ENCODE measurements at regions not wholly inside any gene's neighbourhood (a gene's known extent, or its start where the extent isn't known, plus 50 kb on each side); places are given as distances from the start of the nearest gene placed in this dataset.
A peak's percentile ranks its signal among the peaks of the same experiment; 100 is the strongest.

DNA sequence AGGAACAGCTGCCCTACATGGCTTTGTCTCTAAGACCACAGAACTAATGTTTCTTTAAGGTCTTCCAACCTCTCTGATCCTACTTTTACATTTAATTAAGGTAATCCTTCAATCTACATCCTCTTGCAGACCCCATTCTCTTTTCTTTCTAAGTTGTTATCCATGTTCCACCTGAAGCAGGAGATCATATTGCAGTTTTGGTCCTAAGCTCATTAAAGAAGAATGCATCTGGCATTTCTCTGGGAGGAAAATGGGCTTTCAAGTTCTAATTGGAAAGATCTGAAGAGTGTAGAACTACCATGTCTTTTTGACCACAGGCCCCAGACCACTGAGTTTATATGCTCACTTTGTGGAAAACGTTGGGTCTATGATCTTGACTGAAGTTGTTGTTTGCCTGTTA is 111.2 kb downstream of the SEM1 start:
- intact Hi-C loops (cut with DNase I) = no loop called here
- Histone ChIP-seq H3K27me3 (ENCODE audit: control insufficient read depth, insufficient read depth) (no peaks in the 10 kb centered on the region), H3K4me3 (ENCODE audit: low read length) (no peak overlapping the region), H3K27ac (ENCODE audit: low read length) (no peak overlapping the region), H3K9me3 (ENCODE audit: control insufficient read depth, low read length) (no peaks in the 10 kb centered on the region), H3K4me1 (ENCODE audit: control insufficient read depth, insufficient read depth, low read length) (peaks cover 2% of the 10 kb centered on the region)
- ATAC-seq = no peak
- WGBS = 73% methylated on average over 1 of the region's 1 CpG
- no peak for DNase-seq

DNA sequence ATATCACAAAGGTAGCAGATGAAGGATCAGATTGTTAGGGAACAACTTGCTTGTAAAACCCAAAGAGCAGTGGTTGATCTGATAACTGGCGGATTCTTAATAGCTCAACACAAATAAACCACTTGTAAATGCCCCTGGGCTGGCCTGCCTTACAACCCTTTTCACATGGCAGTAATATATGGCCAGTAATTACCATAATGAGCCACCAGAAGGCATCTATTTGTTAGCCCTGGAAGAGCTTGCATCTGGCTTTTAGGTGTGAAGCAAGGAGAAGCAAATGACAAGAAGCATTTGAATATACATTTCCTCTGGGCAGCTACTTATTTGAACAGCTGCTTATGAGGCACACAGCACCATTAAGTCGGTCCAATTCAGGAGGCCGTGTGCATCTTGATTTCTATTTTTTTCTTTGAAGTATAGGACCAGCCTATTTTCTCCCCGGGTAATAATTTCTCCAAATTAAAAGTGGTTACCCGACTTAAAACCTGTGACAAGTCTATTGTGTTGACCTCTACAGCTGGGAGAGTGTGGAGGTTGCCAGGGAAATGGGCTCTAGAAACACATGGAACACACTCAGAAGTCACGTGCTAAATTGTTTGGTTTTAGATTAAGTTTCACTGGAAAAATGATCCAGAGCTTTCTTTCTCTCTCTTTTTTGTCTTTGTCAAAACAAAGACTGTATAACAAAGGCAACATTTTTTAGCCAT is 113.4 kb downstream of the SEM1 start:
- DNase-seq (peak in 1 of 3 donors; percentile 18), ATAC-seq (peak in 1 of 2 donors; percentile 64)
- Histone ChIP-seq H3K27ac (ENCODE audit: low read length) (no peak overlapping the region), H3K9me3 (ENCODE audit: control insufficient read depth, low read length) (no peaks in the 10 kb centered on the region), H3K27me3 (ENCODE audit: control insufficient read depth, insufficient read depth) (no peaks in the 10 kb centered on the region), H3K4me3 (ENCODE audit: low read length) (no peak overlapping the region), H3K4me1 (ENCODE audit: control insufficient read depth, insufficient read depth, low read length) (peaks cover 1% of the 10 kb centered on the region)
- intact Hi-C loops (cut with DNase I) = no loop called here
- 51% methylated on average over 6 of the region's 6 CpGs for WGBS

DNA sequence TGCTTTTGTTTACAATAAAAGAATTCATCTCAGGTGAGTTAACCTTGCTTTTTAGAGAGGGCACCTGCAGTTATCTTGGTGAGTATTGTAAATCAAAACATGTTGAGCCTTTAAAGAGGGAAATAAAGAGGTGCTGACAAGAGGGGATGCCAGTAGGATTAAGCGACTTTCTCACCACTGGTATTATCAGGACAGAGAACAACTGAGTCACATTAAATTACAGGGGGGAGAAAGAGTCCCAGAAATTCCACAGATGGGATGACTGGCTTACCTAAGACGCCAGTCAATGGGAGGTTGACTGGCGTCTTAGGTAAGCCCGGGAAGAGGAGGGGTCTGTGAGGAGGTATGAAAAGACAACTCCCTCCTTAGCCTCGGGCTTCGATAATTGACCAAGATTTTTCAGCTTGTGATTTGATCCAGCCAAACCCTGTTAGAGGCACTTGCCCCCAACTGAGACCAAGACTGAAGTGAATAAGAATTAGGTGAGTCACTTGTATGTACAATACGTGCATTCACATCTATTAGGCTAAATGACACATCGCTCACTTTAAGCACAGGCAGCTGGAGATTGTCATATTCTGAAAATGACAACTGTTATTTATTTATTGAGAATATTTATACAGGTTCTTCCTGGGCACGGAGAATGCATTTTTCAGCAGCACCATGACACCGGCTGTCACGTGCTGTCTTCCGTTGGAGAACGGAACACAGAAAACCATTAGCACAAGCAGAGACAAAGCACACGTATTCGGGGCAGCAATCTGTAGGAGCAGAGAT is 117.6 kb downstream of the SEM1 start:
- ATAC-seq (no peak), DNase-seq (no peak)
- 42% methylated on average over 15 of the region's 15 CpGs for WGBS
- no peaks in the 10 kb centered on the region for H3K9me3 ChIP-seq (ENCODE audit: control insufficient read depth, low read length)
- no peak overlapping the region for H3K27ac ChIP-seq (ENCODE audit: low read length)
- no peaks in the 10 kb centered on the region for H3K4me1 ChIP-seq (ENCODE audit: control insufficient read depth, insufficient read depth, low read length)
- intact Hi-C loops (cut with DNase I) = no loop called here
- no peak overlapping the region for H3K4me3 ChIP-seq (ENCODE audit: low read length)
- no peaks in the 10 kb centered on the region for H3K27me3 ChIP-seq (ENCODE audit: control insufficient read depth, insufficient read depth)

DNA sequence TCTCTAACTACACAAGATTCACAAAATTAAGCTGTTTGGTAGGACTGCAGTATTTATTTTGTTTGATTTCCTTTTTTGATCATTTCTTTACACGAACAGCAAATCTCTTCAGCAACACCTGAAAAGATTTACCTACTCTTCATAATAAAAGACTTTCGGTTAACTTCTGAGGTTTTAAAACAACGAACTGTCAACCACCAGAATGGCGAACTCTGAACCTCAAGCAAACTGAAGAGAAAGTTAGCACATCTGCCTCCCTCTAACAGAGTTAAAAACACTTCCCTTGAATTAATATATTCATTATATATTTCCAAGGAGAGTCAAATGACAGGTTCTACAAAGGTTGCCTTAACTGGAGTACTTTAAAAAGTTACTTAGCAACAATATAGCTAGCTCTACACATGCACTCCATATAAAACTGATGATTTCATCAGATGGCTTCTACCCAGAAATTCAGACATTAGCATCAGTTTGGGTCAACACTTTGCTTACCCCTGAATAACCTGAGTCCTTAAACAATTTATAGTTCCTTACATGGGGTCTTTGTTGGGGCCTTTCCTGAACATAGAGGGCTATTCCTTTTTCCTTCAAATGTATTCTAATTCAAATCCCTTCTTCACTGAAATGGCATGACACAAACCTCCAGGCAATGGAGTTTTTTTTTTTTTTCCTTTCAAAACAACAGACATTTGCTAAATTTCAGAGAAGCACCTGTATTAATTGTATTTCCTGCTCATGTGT is 118.3 kb downstream of the SEM1 start:
- Histone ChIP-seq H3K4me1 (ENCODE audit: control insufficient read depth, insufficient read depth, low read length) (no peaks in the 10 kb centered on the region), H3K27me3 (ENCODE audit: control insufficient read depth, insufficient read depth) (no peaks in the 10 kb centered on the region), H3K27ac (ENCODE audit: low read length) (no peak overlapping the region), H3K4me3 (ENCODE audit: low read length) (no peak overlapping the region), H3K9me3 (ENCODE audit: control insufficient read depth, low read length) (no peaks in the 10 kb centered on the region)
- intact Hi-C loops (cut with DNase I) = no loop called here
- DNase-seq = no peak
- no peak for ATAC-seq
- WGBS = 41% methylated on average over 4 of the region's 4 CpGs

GRCh38 chr7:96589038-96589437 is 120.6 kb downstream of the SEM1 start:
- Histone ChIP-seq H3K27ac (ENCODE audit: low read length) (no peak overlapping the region), H3K4me3 (ENCODE audit: low read length) (no peak overlapping the region), H3K4me1 (ENCODE audit: control insufficient read depth, insufficient read depth, low read length) (no peaks in the 10 kb centered on the region), H3K27me3 (ENCODE audit: control insufficient read depth, insufficient read depth) (no peaks in the 10 kb centered on the region), H3K9me3 (ENCODE audit: control insufficient read depth, low read length) (no peaks in the 10 kb centered on the region)
- no peak for ATAC-seq
- no peak for DNase-seq
- 94% methylated on average over 5 of the region's 5 CpGs for WGBS
- intact Hi-C loops (cut with DNase I) = no loop called here

DNA sequence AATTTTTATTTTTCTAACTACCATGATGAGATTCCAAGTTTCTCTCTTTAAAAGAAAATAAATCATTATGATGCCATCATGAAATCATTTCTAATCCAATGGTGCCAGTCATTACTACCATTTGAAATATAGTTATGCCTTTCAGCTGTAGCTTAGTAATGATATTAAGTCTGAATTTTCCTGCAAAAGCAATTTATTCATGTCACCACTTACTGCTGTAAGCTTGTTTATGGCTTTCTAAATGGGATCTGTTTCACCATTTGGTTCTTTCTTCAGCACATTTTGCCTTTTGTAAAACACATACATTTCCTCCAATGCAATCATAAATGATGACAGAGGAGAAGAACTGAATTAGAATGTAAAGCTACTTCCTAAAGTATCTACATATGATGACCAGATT is 130.5 kb downstream of the SEM1 start:
- no peak for DNase-seq
- Histone ChIP-seq H3K4me1 (ENCODE audit: control insufficient read depth, insufficient read depth, low read length) (no peaks in the 10 kb centered on the region), H3K27me3 (ENCODE audit: control insufficient read depth, insufficient read depth) (no peaks in the 10 kb centered on the region), H3K9me3 (ENCODE audit: control insufficient read depth, low read length) (no peaks in the 10 kb centered on the region), H3K4me3 (ENCODE audit: low read length) (no peak overlapping the region), H3K27ac (ENCODE audit: low read length) (no peak overlapping the region)
- intact Hi-C loops (cut with DNase I) = no loop called here
- no peak for ATAC-seq

GRCh38 chr7:96578606-96579005 is 131.0 kb downstream of the SEM1 start:
- no peaks in the 10 kb centered on the region for H3K27me3 ChIP-seq (ENCODE audit: control insufficient read depth, insufficient read depth)
- no peak overlapping the region for H3K4me3 ChIP-seq (ENCODE audit: low read length)
- DNase-seq = no peak
- no peak for ATAC-seq
- H3K4me1 ChIP-seq (ENCODE audit: control insufficient read depth, insufficient read depth, low read length) = no peaks in the 10 kb centered on the region
- no peak overlapping the region for H3K27ac ChIP-seq (ENCODE audit: low read length)
- H3K9me3 ChIP-seq (ENCODE audit: control insufficient read depth, low read length) = no peaks in the 10 kb centered on the region
- intact Hi-C loops (cut with DNase I) = no loop called here

- WGBS = 78% methylated on average over 3 of the region's 3 CpGs
- no peak overlapping the region for H3K27ac ChIP-seq (ENCODE audit: low read length)
- intact Hi-C loops (cut with DNase I) = no loop called here
- DNase-seq (no peak), ATAC-seq (no peak)
- H3K9me3 ChIP-seq (ENCODE audit: control insufficient read depth, low read length) = no peaks in the 10 kb centered on the region
- H3K27me3 ChIP-seq (ENCODE audit: control insufficient read depth, insufficient read depth) = no peaks in the 10 kb centered on the region
- H3K4me3 ChIP-seq (ENCODE audit: low read length) = no peak overlapping the region
- H3K4me1 ChIP-seq (ENCODE audit: control insufficient read depth, insufficient read depth, low read length) = no peaks in the 10 kb centered on the region
These were observed 146.2 kb downstream of the SEM1 start for GRCh38 chr7:96563409-96563808.

GRCh38 chr7:96562966-96563365 is 146.7 kb downstream of the SEM1 start:
- DNase-seq (no peak), ATAC-seq (no peak)
- no peak overlapping the region for H3K27ac ChIP-seq (ENCODE audit: low read length)
- H3K9me3 ChIP-seq (ENCODE audit: control insufficient read depth, low read length) = no peaks in the 10 kb centered on the region
- H3K27me3 ChIP-seq (ENCODE audit: control insufficient read depth, insufficient read depth) = no peaks in the 10 kb centered on the region
- no peak overlapping the region for H3K4me3 ChIP-seq (ENCODE audit: low read length)
- H3K4me1 ChIP-seq (ENCODE audit: control insufficient read depth, insufficient read depth, low read length) = no peaks in the 10 kb centered on the region
- intact Hi-C loops (cut with DNase I) = no loop called here

DNA sequence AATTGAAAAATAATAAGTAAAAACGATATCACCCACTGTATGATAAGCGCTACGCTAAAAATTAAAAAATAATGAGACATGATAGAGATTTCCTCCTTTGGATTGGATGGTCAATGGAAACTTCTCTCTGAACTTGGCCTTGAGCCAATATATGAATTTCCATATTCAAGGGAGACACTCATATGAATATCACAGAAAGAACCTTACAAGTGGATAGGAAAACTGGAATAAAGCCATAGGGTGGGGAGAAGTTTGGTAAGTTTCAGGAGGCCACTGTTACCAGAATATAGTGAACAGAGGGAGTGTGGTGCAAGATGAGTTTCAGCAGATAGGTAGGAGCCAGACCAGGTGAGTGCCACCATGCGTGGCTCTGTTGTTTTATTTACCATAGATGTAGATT is 147.2 kb downstream of the SEM1 start:
- WGBS = 65% methylated on average over 4 of the region's 4 CpGs
- Histone ChIP-seq H3K27me3 (ENCODE audit: control insufficient read depth, insufficient read depth) (no peaks in the 10 kb centered on the region), H3K27ac (ENCODE audit: low read length) (no peak overlapping the region), H3K9me3 (ENCODE audit: control insufficient read depth, low read length) (no peaks in the 10 kb centered on the region), H3K4me3 (ENCODE audit: low read length) (no peak overlapping the region), H3K4me1 (ENCODE audit: control insufficient read depth, insufficient read depth, low read length) (no peaks in the 10 kb centered on the region)
- DNase-seq (no peak), ATAC-seq (no peak)
- intact Hi-C loops (cut with DNase I) = no loop called here

- H3K4me1 ChIP-seq (ENCODE audit: control insufficient read depth, insufficient read depth, low read length) = no peaks in the 10 kb centered on the region
- 92% methylated on average over 1 of the region's 1 CpG for WGBS
These were observed 147.8 kb downstream of the SEM1 start for GRCh38 chr7:96561892-96562291.

More at GRCh38 chr7:96561892-96562291, 147.8 kb downstream of the SEM1 start:
- H3K27me3 ChIP-seq (ENCODE audit: control insufficient read depth, insufficient read depth) = no peaks in the 10 kb centered on the region
- DNase-seq = no peak
- no peak overlapping the region for H3K27ac ChIP-seq (ENCODE audit: low read length)
- intact Hi-C loops (cut with DNase I) = no loop called here
- H3K9me3 ChIP-seq (ENCODE audit: control insufficient read depth, low read length) = no peaks in the 10 kb centered on the region
- no peak overlapping the region for H3K4me3 ChIP-seq (ENCODE audit: low read length)
- no peak for ATAC-seq

Data from right cardiac atrium (tissue), 5 donors.